Thoracic aorta (tissue), 2 donors: ENCODE measurements at regions not wholly inside any gene's neighbourhood (a gene's known extent, or its start where the extent isn't known, plus 50 kb on each side); places are given as distances from the start of the nearest gene placed in this dataset.

Source experiments
- ATAC-seq: fragments of 150-250 bp; one replicate; pipeline ENCODE4 v1.8.0; 2017; ENCODE audit warnings: low read depth; ENCODE audit not compliant: insufficient number of reproducible peaks, low FRiP score
- DNase-seq: peaks from one replicate; pipeline ENCODE4 v3.0.0-alpha.2; 2020; ENCODE audit warnings: low spot score
- H3K27ac ChIP-seq, 2 donors: fragments of 200-600 bp; sonication (generic); 1 replicate in 1 of 2; 2 replicates in 1 of 2; pipeline ENCODE4 v1.5.1; 2016; ENCODE audit warnings: mild to moderate bottlenecking in 2 of 2, moderate library complexity in 2 of 2
- H3K27me3 ChIP-seq: fragments of 200-600 bp; sonication (generic); replicated peaks from 2 replicates; pipeline ENCODE4 v1.6.0; 2016; ENCODE audit warnings: mild to moderate bottlenecking; ENCODE audit not compliant: insufficient read depth
- H3K36me3 ChIP-seq: fragments of 200-600 bp; sonication (generic); one replicate; pipeline ENCODE4 v1.5.1; 2016
- H3K4me1 ChIP-seq, 2 donors: fragments of 200-600 bp; sonication (generic); 1 replicate in 1 of 2; 2 replicates in 1 of 2; pipeline versions ENCODE4 v1.5.1 to v1.6.0; 2016; ENCODE audit warnings: low read depth in 2 of 2, mild to moderate bottlenecking in 1 of 2; ENCODE audit not compliant: control insufficient read depth in 1 of 2
- H3K4me3 ChIP-seq: fragments of 200-600 bp; sonication (generic); 2 replicates; pipeline ENCODE4 v1.5.1; 2016; ENCODE audit warnings: mild to moderate bottlenecking
- H3K9me3 ChIP-seq: fragments of 200-600 bp; sonication (generic); 2 replicates; pipeline ENCODE4 v1.5.1; 2016
- TF ChIP-seq, protein P1 (sequence below): fragments of 200-600 bp; sonication (generic); IDR thresholded peaks from one replicate; pipeline ENCODE4 v1.5.1; 2019; ENCODE audit warnings: antibody characterized with exemption

GRCh38 chr17:5899496-5900195, 170.5 kb upstream of the WSCD1 start:
- Histone ChIP-seq H3K36me3 (no peaks in the 10 kb centered on the region), H3K27me3 (no peaks in the 10 kb centered on the region), H3K4me1 (no peaks in the 10 kb centered on the region), H3K4me3 (no peak overlapping the region), H3K9me3 (peaks cover 7% of the 10 kb centered on the region), H3K27ac (no peak overlapping the region)
- TF ChIP-seq, protein P1, sequence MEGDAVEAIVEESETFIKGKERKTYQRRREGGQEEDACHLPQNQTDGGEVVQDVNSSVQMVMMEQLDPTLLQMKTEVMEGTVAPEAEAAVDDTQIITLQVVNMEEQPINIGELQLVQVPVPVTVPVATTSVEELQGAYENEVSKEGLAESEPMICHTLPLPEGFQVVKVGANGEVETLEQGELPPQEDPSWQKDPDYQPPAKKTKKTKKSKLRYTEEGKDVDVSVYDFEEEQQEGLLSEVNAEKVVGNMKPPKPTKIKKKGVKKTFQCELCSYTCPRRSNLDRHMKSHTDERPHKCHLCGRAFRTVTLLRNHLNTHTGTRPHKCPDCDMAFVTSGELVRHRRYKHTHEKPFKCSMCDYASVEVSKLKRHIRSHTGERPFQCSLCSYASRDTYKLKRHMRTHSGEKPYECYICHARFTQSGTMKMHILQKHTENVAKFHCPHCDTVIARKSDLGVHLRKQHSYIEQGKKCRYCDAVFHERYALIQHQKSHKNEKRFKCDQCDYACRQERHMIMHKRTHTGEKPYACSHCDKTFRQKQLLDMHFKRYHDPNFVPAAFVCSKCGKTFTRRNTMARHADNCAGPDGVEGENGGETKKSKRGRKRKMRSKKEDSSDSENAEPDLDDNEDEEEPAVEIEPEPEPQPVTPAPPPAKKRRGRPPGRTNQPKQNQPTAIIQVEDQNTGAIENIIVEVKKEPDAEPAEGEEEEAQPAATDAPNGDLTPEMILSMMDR = no peak
- ATAC-seq = no peak
- DNase-seq = no peak

- TF ChIP-seq, protein P1 = no peak
- Histone ChIP-seq H3K27ac (no peak overlapping the region), H3K36me3 (no peaks in the 10 kb centered on the region), H3K4me1 (no peaks in the 10 kb centered on the region), H3K9me3 (peaks cover 7% of the 10 kb centered on the region), H3K27me3 (no peaks in the 10 kb centered on the region), H3K4me3 (no peak overlapping the region)
- ATAC-seq (no peak), DNase-seq (no peak)
These were observed 168.4 kb upstream of the WSCD1 start for GRCh38 chr17:5901731-5902130.

GRCh38 chr17:5902181-5903140, 167.7 kb upstream of the WSCD1 start:
- DNase-seq = no peak
- Histone ChIP-seq H3K36me3 (no peaks in the 10 kb centered on the region), H3K4me3 (no peak overlapping the region), H3K27me3 (no peaks in the 10 kb centered on the region), H3K4me1 (no peaks in the 10 kb centered on the region), H3K27ac (no peak overlapping the region), H3K9me3 (peaks cover 7% of the 10 kb centered on the region)
- TF ChIP-seq, protein P1 = no peak
- no peak for ATAC-seq

DNA sequence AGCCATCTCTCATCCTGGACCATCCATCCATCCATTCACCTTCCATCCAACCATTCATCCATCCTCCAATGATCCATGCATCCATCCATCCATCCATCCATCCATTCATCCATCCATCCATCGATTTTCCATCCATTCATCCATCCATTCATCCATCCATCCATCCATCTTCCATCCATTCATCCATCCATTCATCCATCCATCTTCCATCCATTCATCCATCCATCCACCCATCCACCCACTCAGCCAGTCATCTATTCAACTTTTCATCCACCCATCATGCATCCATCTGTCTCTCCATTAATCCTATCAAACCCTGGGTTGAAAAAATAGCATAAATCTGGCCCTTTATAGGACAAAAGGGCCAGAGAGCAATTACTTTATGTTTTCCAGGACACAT, 158.3 kb upstream of the WSCD1 start:
- H3K36me3 ChIP-seq = no peaks in the 10 kb centered on the region
- H3K4me3 ChIP-seq = no peak overlapping the region
- H3K9me3 ChIP-seq = no peaks in the 10 kb centered on the region
- H3K27ac ChIP-seq = no peak overlapping the region
- TF ChIP-seq, protein P1 = no peak
- DNase-seq = no peak
- no peak for ATAC-seq
- H3K4me1 ChIP-seq = no peaks in the 10 kb centered on the region
- H3K27me3 ChIP-seq = no peaks in the 10 kb centered on the region

DNA sequence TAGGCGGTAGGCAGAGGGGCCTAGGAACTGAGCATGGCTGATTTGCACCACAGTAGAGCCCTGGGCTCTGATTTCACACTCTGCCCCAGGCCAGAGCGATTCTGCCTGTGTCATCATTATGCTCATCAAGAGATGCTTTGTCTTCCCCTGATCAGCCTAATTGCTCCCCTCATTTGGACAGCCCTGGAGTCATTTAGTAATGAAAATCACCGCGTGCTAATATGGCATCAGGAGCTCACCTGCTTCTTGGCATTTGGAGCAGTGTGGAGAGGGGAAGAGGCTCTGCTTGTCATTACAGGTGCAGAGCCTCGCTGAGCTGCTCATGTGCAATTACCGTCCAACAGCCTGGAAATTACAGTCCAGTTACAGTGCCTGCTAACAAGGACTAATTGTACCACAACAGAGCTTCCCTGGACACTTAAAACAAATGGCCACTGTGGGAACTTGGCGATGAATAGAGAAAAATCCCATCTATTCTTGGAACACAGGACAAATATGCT, 157.1 kb upstream of the WSCD1 start:
- Histone ChIP-seq H3K27me3 (no peaks in the 10 kb centered on the region), H3K9me3 (no peaks in the 10 kb centered on the region), H3K27ac (no peak overlapping the region), H3K4me1 (no peaks in the 10 kb centered on the region), H3K36me3 (no peaks in the 10 kb centered on the region), H3K4me3 (no peak overlapping the region)
- no peak for ATAC-seq
- TF ChIP-seq, protein P1 = no peak
- DNase-seq = no peak
